Endothelial cell of umbilical vein (primary cell): ENCODE measurements at regions not wholly inside any gene's neighbourhood (a gene's known extent, or its start where the extent isn't known, plus 50 kb on each side); places are given as distances from the start of the nearest gene placed in this dataset.

Source experiments
- BruUV-seq: library from RNA; stranded (reverse); fragments of 400-500 nt; replicated peaks from 2 replicates; lab custom pipeline; 2021; lab: Mats Ljungman, UMichigan
- CTCF ChIA-PET: fragments of 300-600, 350-600 bp; sonication (Branson Sonifier 250); formaldehyde crosslinking; loops from one replicate; lab custom pipeline; 2021; ENCODE audit warnings: antibody characterized with exemption, inconsistent platforms; lab: Charles Lee
- POLR2A ChIA-PET: fragments of 300-600, 350-600 bp; sonication (Branson Sonifier 250); formaldehyde crosslinking; loops from one replicate; lab custom pipeline; 2021; ENCODE audit warnings: antibody characterized with exemption, inconsistent platforms; lab: Charles Lee
- DNase-seq: peaks from one replicate; pipeline ENCODE4 v3.0.0-alpha.2; 2011; ENCODE audit warnings: low read depth, low spot score
- FAIRE-seq: peaks from 2 replicates; lab custom pipeline; 2011; peaks lifted over from hg19 to GRCh38; lab: Jason Lieb, UNC
- H2AFZ ChIP-seq: 2 replicates; pipeline ENCODE4 v1.6.0; 2012; ENCODE audit warnings: low read depth, low read length, control low read depth, inconsistent platforms
- H3K27ac ChIP-seq: 2 replicates; pipeline ENCODE4 v1.5.1; 2011; ENCODE audit warnings: low read depth, mild to moderate bottlenecking, control low read depth, low read length, moderate library complexity; ENCODE audit not compliant: insufficient read depth
- H3K27me3 ChIP-seq, 2 experiments: 2 replicates each; pipeline versions ENCODE4 v1.6.0 to v1.6.1; 2011; ENCODE audit warnings: low read length in 2 of 2, mixed read lengths in 1 of 2; ENCODE audit not compliant: control insufficient read depth in 2 of 2, insufficient read depth in 2 of 2
- H3K36me3 ChIP-seq, 2 experiments: 2 replicates in 1 of 2; 3 replicates in 1 of 2; pipeline ENCODE4 v1.5.1; 2011; ENCODE audit warnings: low read length in 2 of 2, mild to moderate bottlenecking in 1 of 2, moderate library complexity in 1 of 2; ENCODE audit not compliant: control insufficient read depth in 2 of 2, insufficient read depth in 2 of 2; ENCODE audit errors: extremely low read depth in 1 of 2
- H3K4me1 ChIP-seq: 3 replicates; pipeline ENCODE4 v1.5.1; 2011; ENCODE audit warnings: mild to moderate bottlenecking, low read length; ENCODE audit not compliant: control insufficient read depth, insufficient read depth; ENCODE audit errors: extremely low read depth
- H3K4me2 ChIP-seq: 2 replicates; pipeline ENCODE4 v1.6.1; 2011; ENCODE audit warnings: low read length, control low read depth, mixed read lengths; ENCODE audit not compliant: insufficient read depth
- H3K4me3 ChIP-seq, 3 experiments: fragments of 200-600 bp in 1 of 3; sonication (generic), shearing (Covaris generic) in 1 of 3; replicated peaks in 1 of 3; 2 replicates each; pipeline ENCODE4 v1.5.1; 2011 to 2016; ENCODE audit warnings: control low read depth in 3 of 3, low read length in 3 of 3, mild to moderate bottlenecking in 2 of 3, inconsistent platforms in 1 of 3, low read depth in 1 of 3, moderate library complexity in 1 of 3; ENCODE audit not compliant: insufficient read depth in 1 of 3
- H3K79me2 ChIP-seq: 2 replicates; pipeline ENCODE4 v1.6.0; 2012; ENCODE audit warnings: low read length, inconsistent platforms; ENCODE audit not compliant: control insufficient read depth, insufficient read depth
- H3K9ac ChIP-seq: replicated peaks from 2 replicates; pipeline ENCODE3; 2011; ENCODE audit warnings: low read length, control low read depth; ENCODE audit not compliant: insufficient read depth; ENCODE audit errors: extremely low read depth
- H3K9me1 ChIP-seq: replicated peaks from 3 replicates; pipeline ENCODE4 v1.6.0; 2011; ENCODE audit warnings: mild to moderate bottlenecking, low read length; ENCODE audit not compliant: control insufficient read depth, insufficient read depth; ENCODE audit errors: extremely low read depth
- H3K9me3 ChIP-seq: replicated peaks from 2 replicates; pipeline ENCODE4 v1.5.1; 2012; ENCODE audit warnings: low read length, inconsistent platforms; ENCODE audit not compliant: control insufficient read depth, insufficient read depth
- H4K20me1 ChIP-seq: replicated peaks from 2 replicates; pipeline ENCODE3; 2011; ENCODE audit warnings: mild to moderate bottlenecking, low read length; ENCODE audit not compliant: control insufficient read depth, insufficient read depth; ENCODE audit errors: extremely low read depth
- EZH2 ChIP-seq: IDR thresholded peaks from 2 replicates; pipeline ENCODE4 v1.6.1; 2012; ENCODE audit warnings: borderline replicate concordance, low read depth, mild to moderate bottlenecking, moderate library complexity, low read length, inconsistent platforms; ENCODE audit not compliant: severe bottlenecking
- FOS ChIP-seq: IDR thresholded peaks from 2 replicates; pipeline ENCODE4 v1.6.1; 2011; ENCODE audit warnings: mild to moderate bottlenecking, low read length, moderate library complexity, borderline replicate concordance; ENCODE audit not compliant: insufficient read depth
- GATA2 ChIP-seq: IDR thresholded peaks from 2 replicates; pipeline ENCODE4 v1.7.0; 2011; ENCODE audit warnings: low read depth, mild to moderate bottlenecking, moderate library complexity, mixed read lengths, low read length; ENCODE audit not compliant: insufficient read length, insufficient read depth
- JUN ChIP-seq: IDR thresholded peaks from 2 replicates; pipeline ENCODE4 v1.6.1; 2011; ENCODE audit warnings: borderline replicate concordance, low read depth; ENCODE audit not compliant: insufficient read length, insufficient read depth
- MYC ChIP-seq: IDR thresholded peaks from one replicate; pipeline ENCODE4 v1.6.1; 2011; ENCODE audit warnings: mild to moderate bottlenecking, low read depth, low read length
- POLR2A ChIP-seq: IDR thresholded peaks from 2 replicates; pipeline ENCODE4 v1.6.1; 2012; ENCODE audit warnings: low read depth, mild to moderate bottlenecking, control low read depth, low read length
- POLR2AphosphoS5 ChIP-seq: IDR thresholded peaks from 2 replicates; pipeline ENCODE4 v1.6.1; 2012; ENCODE audit warnings: low read depth, mild to moderate bottlenecking, control low read depth, low read length, moderate library complexity; ENCODE audit not compliant: insufficient read depth
- dilution Hi-C: fragments of 300-500 bp; cut with MboI; formaldehyde crosslinking; loops from one replicate; pipeline ENCODE4 v1.15.0; 2019; ENCODE audit warnings: low sequenced_read_pairs; ENCODE audit not compliant: extremely low pct_ligation_motif_present
- intact Hi-C: fragments of 100-400 bp; cut with micrococcal nuclease; formaldehyde crosslinking; loops from one replicate; pipeline ENCODE4 v1.10.0; 2022
- TF ChIP-seq, protein P1 (sequence below): IDR thresholded peaks from 2 replicates; pipeline ENCODE4 v1.6.1; 2011; ENCODE audit not compliant: insufficient read depth, insufficient read length
- TF ChIP-seq, protein P2 (sequence below), 2 donors: IDR thresholded peaks; 1 replicate in 1 of 2; 2 replicates in 1 of 2; pipeline ENCODE4 v1.5.1; 2011; ENCODE audit warnings: low read length in 2 of 2, mild to moderate bottlenecking in 2 of 2, moderate library complexity in 2 of 2, control low read depth in 1 of 2, inconsistent platforms in 1 of 2, low read depth in 1 of 2; ENCODE audit not compliant: insufficient read depth in 1 of 2; ENCODE audit errors: extremely low read depth in 1 of 2

DNA sequence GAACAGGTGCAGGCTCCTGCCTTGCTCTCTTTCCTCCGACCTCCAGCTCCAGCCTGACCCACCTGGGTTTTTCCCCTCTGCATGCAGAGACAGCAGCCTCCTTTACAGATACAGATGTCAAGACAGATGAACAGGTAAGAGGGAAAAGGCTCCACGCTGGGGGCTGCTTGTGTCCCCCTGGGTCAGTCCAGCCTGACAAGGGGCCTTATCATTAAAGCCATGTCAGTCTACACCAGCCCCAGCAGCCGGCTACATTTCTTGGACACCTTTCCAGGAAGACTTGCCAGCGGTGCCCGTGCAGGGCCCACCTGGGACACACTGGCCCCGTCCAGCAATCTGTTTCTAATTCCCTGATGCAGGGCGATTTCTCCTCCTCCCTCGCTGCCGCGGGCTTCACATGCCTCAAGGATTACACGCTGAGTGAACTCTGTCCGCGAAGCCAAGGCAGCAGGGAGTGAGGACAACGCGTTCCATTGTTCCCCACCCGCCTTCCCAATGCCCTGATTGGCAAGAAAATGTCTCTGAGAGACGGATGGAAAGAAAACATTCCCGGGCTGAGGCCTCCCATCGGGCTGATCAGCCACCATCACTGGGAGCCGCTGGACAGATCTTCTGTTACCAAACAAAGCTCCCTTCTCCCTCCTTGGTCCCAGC is 184.7 kb downstream of the C16orf95 start:
- CTCF ChIA-PET, result no interaction called here
- POLR2A ChIA-PET, result no interaction called here
- FAIRE-seq, result no peak
- no peak overlapping the region for H2AFZ ChIP-seq
- peaks cover 2% of the 10 kb centered on the region for H3K4me1 ChIP-seq
- TF ChIP-seq, protein P1, sequence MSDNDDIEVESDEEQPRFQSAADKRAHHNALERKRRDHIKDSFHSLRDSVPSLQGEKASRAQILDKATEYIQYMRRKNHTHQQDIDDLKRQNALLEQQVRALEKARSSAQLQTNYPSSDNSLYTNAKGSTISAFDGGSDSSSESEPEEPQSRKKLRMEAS, result no peak
- TF ChIP-seq FOS (no peak), JUN (no peak), MYC (no peak), POLR2A (no peak), POLR2AphosphoS5 (no peak), GATA2 (no peak), EZH2 (no peak)
- TF ChIP-seq, protein P2, sequence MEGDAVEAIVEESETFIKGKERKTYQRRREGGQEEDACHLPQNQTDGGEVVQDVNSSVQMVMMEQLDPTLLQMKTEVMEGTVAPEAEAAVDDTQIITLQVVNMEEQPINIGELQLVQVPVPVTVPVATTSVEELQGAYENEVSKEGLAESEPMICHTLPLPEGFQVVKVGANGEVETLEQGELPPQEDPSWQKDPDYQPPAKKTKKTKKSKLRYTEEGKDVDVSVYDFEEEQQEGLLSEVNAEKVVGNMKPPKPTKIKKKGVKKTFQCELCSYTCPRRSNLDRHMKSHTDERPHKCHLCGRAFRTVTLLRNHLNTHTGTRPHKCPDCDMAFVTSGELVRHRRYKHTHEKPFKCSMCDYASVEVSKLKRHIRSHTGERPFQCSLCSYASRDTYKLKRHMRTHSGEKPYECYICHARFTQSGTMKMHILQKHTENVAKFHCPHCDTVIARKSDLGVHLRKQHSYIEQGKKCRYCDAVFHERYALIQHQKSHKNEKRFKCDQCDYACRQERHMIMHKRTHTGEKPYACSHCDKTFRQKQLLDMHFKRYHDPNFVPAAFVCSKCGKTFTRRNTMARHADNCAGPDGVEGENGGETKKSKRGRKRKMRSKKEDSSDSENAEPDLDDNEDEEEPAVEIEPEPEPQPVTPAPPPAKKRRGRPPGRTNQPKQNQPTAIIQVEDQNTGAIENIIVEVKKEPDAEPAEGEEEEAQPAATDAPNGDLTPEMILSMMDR (IDR thresholded peaks at IDR 0.05; ENCODE audit: extremely low read depth in 1 of 2, insufficient read depth in 1 of 2, low read depth in 1 of 2, low read length in 2 of 2), result no peak
- H3K9ac ChIP-seq, result no peak overlapping the region
- no peaks in the 10 kb centered on the region for H4K20me1 ChIP-seq
- peaks cover 1 to 2% of the 10 kb centered on the region in 2 experiments for H3K27me3 ChIP-seq
- no peaks in the 10 kb centered on the region for H3K9me1 ChIP-seq
- dilution Hi-C loops, result no loop called here
- H3K36me3 ChIP-seq, result no peaks in the 10 kb centered on the region
- DNase-seq, result no peak
- H3K4me2 ChIP-seq, result no peak overlapping the region
- H3K9me3 ChIP-seq, result no peaks in the 10 kb centered on the region
- intact Hi-C loops, result no loop called here
- H3K4me3 ChIP-seq, result no peak overlapping the region
- H3K27ac ChIP-seq, result no peak overlapping the region
- H3K79me2 ChIP-seq, result no peaks in the 10 kb centered on the region
- BruUV-seq, result no TSS peak
